GM23338 (cell line): ENCODE measurements at regions not wholly inside any gene's neighbourhood (a gene's known extent, or its start where the extent isn't known, plus 50 kb on each side); places are given as distances from the start of the nearest gene placed in this dataset.

ENCODE experiments used
- ATAC-seq: fragments of 200-7000 bp; cut with Tn5 transposase; 3 replicates; pipeline ENCODE4 v1.9.1; 2020
- DNase-seq: peaks from one replicate; pipeline ENCODE4 v3.0.0-alpha.2; 2015; ENCODE audit warnings: low spot score
- H2AFZ ChIP-seq: fragments of 200-600 bp; sonication (generic); 2 replicates; pipeline ENCODE4 v1.8.0; 2016; ENCODE audit warnings: antibody characterized with exemption, mild to moderate bottlenecking, moderate library complexity
- H3F3A ChIP-seq: fragments of 200-600 bp; sonication (generic); replicated peaks from 2 replicates; pipeline ENCODE4 v1.8.0; 2017; ENCODE audit warnings: antibody characterized with exemption, mixed run types, low read depth
- H3K27ac ChIP-seq: fragments of 200-600 bp; sonication (generic); 2 replicates; pipeline ENCODE4 v1.6.1; 2016; ENCODE audit warnings: low read depth
- H3K27me3 ChIP-seq: fragments of 200-600 bp; sonication (generic); 2 replicates; pipeline ENCODE4 v1.8.0; 2016; ENCODE audit warnings: mild to moderate bottlenecking, mixed run types, moderate library complexity; ENCODE audit not compliant: insufficient read depth
- H3K36me3 ChIP-seq: fragments of 200-600 bp; sonication (generic); 2 replicates; pipeline ENCODE4 v1.8.0; 2016; ENCODE audit warnings: mild to moderate bottlenecking; ENCODE audit not compliant: insufficient read depth
- H3K4me1 ChIP-seq: fragments of 200-600 bp; sonication (generic); 2 replicates; pipeline ENCODE4 v1.8.0; 2016; ENCODE audit warnings: mild to moderate bottlenecking, moderate library complexity; ENCODE audit not compliant: insufficient read depth
- H3K4me2 ChIP-seq: fragments of 200-600 bp; sonication (generic); 2 replicates; pipeline ENCODE4 v1.7.1; 2017; ENCODE audit warnings: mixed run types
- H3K4me3 ChIP-seq: fragments of 200-600 bp; sonication (generic); 2 replicates; pipeline ENCODE4 v1.6.1; 2016; ENCODE audit warnings: mixed run types
- H3K79me2 ChIP-seq: fragments of 200-600 bp; sonication (generic); replicated peaks from 2 replicates; pipeline ENCODE4 v1.8.0; 2017; ENCODE audit warnings: mild to moderate bottlenecking; ENCODE audit not compliant: insufficient read depth
- H3K9me2 ChIP-seq: fragments of 200-600 bp; sonication (generic); 2 replicates; pipeline ENCODE4 v1.8.0; 2017; ENCODE audit not compliant: insufficient read depth
- H4K20me1 ChIP-seq: fragments of 200-600 bp; sonication (generic); replicated peaks from 2 replicates; pipeline ENCODE4 v1.8.0; 2017; ENCODE audit warnings: mild to moderate bottlenecking; ENCODE audit not compliant: insufficient read depth
- H3K27ac Mint-ChIP-seq: 2 replicates; pipeline ENCODE4 v1.8.0; 2020; ENCODE audit warnings: inconsistent platforms, mild to moderate bottlenecking, moderate library complexity, mixed read lengths
- H3K27me3 Mint-ChIP-seq: 3 replicates; pipeline ENCODE4 v1.8.0; 2022; ENCODE audit warnings: low read depth, mild to moderate bottlenecking, moderate library complexity, mixed read lengths, inconsistent platforms; ENCODE audit not compliant: insufficient read depth, poor library complexity
- H3K36me3 Mint-ChIP-seq: 3 replicates; pipeline ENCODE4 v1.8.0; 2021; ENCODE audit warnings: low read depth, mild to moderate bottlenecking, inconsistent platforms, moderate library complexity, mixed read lengths
- H3K4me1 Mint-ChIP-seq: 3 replicates; pipeline ENCODE4 v1.8.0; 2020; ENCODE audit warnings: mild to moderate bottlenecking, inconsistent platforms, mixed read lengths
- H3K4me3 Mint-ChIP-seq: 3 replicates; pipeline ENCODE4 v1.8.0; 2021; ENCODE audit warnings: moderate library complexity, mild to moderate bottlenecking, inconsistent platforms, mixed read lengths
- H3K9me3 Mint-ChIP-seq: 3 replicates; pipeline ENCODE4 v1.8.0; 2020; ENCODE audit warnings: moderate library complexity, mild to moderate bottlenecking, inconsistent platforms, mixed read lengths
- CREB1 ChIP-seq: fragments of 250-450 bp; sonication (Bioruptor Pico); IDR thresholded peaks from 2 replicates; pipeline ENCODE4 v1.5.0; 2020; ENCODE audit warnings: low read depth, mild to moderate bottlenecking, moderate library complexity
- EZH2 ChIP-seq: fragments of 200-600 bp; sonication (generic); IDR thresholded peaks from one replicate; pipeline ENCODE4 v1.8.0; 2017; ENCODE audit warnings: antibody characterized with exemption, mild to moderate bottlenecking, low read depth; ENCODE audit not compliant: unreplicated experiment
- STAT1 ChIP-seq: IDR thresholded peaks from one replicate; pipeline ENCODE4 v1.6.1; 2016; ENCODE audit warnings: antibody characterized with exemption; ENCODE audit not compliant: unreplicated experiment
- ZNF114 ChIP-seq: fragments of 250-450 bp; sonication (Bioruptor Pico); IDR thresholded peaks from 2 replicates; pipeline ENCODE4 v1.5.0; 2020; ENCODE audit warnings: mild to moderate bottlenecking, moderate library complexity
- ZNF331 ChIP-seq: fragments of 250-450 bp; sonication (Bioruptor Pico); IDR thresholded peaks from 2 replicates; pipeline ENCODE4 v1.5.0; 2020; ENCODE audit warnings: low read depth, mild to moderate bottlenecking, moderate library complexity
- TF ChIP-seq, protein P1 (sequence below), 2 experiments: fragments of 200-600 bp in 1 of 2; sonication (generic) in 1 of 2; conservative IDR thresholded peaks; 2 replicates each; pipeline versions ENCODE4 v1.5.1 to v1.6.1; 2016 to 2017; ENCODE audit warnings: antibody characterized with exemption in 2 of 2, low read depth in 2 of 2, mild to moderate bottlenecking in 2 of 2, moderate library complexity in 1 of 2
- TF ChIP-seq, protein P2 (sequence below): IDR thresholded peaks from one replicate; pipeline ENCODE4 v1.6.1; 2018; ENCODE audit warnings: antibody characterized with exemption; ENCODE audit not compliant: unreplicated experiment
- TF ChIP-seq, protein P3 (sequence below): IDR thresholded peaks from 2 replicates; pipeline ENCODE4 v1.6.1; 2016; ENCODE audit warnings: antibody characterized with exemption

GRCh38 chr18:51543658-51544155 lies 346.2 kb upstream of the MEX3C start:
- Histone ChIP-seq H3K27ac (no peak overlapping the region), H3K36me3 (no peaks in the 10 kb centered on the region), H3K4me3 (no peak overlapping the region), H3K9me2 (peaks cover 2% of the 10 kb centered on the region; the same call in 1 of the 2 replicates), H3K79me2 (no peaks in the 10 kb centered on the region), H3K27me3 (no peaks in the 10 kb centered on the region), H4K20me1 (no peaks in the 10 kb centered on the region), H3K4me2 (no peak overlapping the region), H2AFZ (no peak overlapping the region), H3K4me1 (no peaks in the 10 kb centered on the region), H3F3A (no peaks in the 10 kb centered on the region)
- H3K27ac Mint-ChIP-seq = no peak overlapping the region
- no peak for DNase-seq
- ATAC-seq = no peak
- H3K36me3 Mint-ChIP-seq = no peaks in the 10 kb centered on the region
- no peaks in the 10 kb centered on the region for H3K27me3 Mint-ChIP-seq
- no peaks in the 10 kb centered on the region for H3K4me1 Mint-ChIP-seq
- TF ChIP-seq, protein P1, sequence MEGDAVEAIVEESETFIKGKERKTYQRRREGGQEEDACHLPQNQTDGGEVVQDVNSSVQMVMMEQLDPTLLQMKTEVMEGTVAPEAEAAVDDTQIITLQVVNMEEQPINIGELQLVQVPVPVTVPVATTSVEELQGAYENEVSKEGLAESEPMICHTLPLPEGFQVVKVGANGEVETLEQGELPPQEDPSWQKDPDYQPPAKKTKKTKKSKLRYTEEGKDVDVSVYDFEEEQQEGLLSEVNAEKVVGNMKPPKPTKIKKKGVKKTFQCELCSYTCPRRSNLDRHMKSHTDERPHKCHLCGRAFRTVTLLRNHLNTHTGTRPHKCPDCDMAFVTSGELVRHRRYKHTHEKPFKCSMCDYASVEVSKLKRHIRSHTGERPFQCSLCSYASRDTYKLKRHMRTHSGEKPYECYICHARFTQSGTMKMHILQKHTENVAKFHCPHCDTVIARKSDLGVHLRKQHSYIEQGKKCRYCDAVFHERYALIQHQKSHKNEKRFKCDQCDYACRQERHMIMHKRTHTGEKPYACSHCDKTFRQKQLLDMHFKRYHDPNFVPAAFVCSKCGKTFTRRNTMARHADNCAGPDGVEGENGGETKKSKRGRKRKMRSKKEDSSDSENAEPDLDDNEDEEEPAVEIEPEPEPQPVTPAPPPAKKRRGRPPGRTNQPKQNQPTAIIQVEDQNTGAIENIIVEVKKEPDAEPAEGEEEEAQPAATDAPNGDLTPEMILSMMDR (conservative IDR thresholded peaks at IDR 0.05; ENCODE audit: low read depth in 2 of 2) = no peak
- H3K4me3 Mint-ChIP-seq = no peak overlapping the region
- H3K9me3 Mint-ChIP-seq = no peaks in the 10 kb centered on the region; the same call in 2 of the 3 replicates

- H3K4me1 ChIP-seq = no peaks in the 10 kb centered on the region
- Mint-ChIP-seq H3K9me3 (no peaks in the 10 kb centered on the region; the same call in 2 of the 3 replicates), H3K36me3 (no peaks in the 10 kb centered on the region), H3K4me1 (no peaks in the 10 kb centered on the region), H3K27ac (no peak overlapping the region), H3K4me3 (no peak overlapping the region), H3K27me3 (no peaks in the 10 kb centered on the region)
- H4K20me1 ChIP-seq = no peaks in the 10 kb centered on the region
- no peak overlapping the region for H3K4me2 ChIP-seq
- DNase-seq = no peak
- ATAC-seq = no peak
- TF ChIP-seq EZH2 = no peak
- no peak for TF ChIP-seq ZNF331 (CRISPR knock-in tag)
- peaks cover 2% of the 10 kb centered on the region; the same call in 1 of the 2 replicates for H3K9me2 ChIP-seq
- no peak overlapping the region for H2AFZ ChIP-seq
- no peaks in the 10 kb centered on the region for H3K79me2 ChIP-seq
- H3K4me3 ChIP-seq = no peak overlapping the region
- H3K36me3 ChIP-seq = no peaks in the 10 kb centered on the region
- no peaks in the 10 kb centered on the region for H3F3A ChIP-seq
- no peak overlapping the region for H3K27ac ChIP-seq
- H3K27me3 ChIP-seq = no peaks in the 10 kb centered on the region
Observed at GRCh38 chr18:51545446-51545845, 348.0 kb upstream of the MEX3C start.

DNA sequence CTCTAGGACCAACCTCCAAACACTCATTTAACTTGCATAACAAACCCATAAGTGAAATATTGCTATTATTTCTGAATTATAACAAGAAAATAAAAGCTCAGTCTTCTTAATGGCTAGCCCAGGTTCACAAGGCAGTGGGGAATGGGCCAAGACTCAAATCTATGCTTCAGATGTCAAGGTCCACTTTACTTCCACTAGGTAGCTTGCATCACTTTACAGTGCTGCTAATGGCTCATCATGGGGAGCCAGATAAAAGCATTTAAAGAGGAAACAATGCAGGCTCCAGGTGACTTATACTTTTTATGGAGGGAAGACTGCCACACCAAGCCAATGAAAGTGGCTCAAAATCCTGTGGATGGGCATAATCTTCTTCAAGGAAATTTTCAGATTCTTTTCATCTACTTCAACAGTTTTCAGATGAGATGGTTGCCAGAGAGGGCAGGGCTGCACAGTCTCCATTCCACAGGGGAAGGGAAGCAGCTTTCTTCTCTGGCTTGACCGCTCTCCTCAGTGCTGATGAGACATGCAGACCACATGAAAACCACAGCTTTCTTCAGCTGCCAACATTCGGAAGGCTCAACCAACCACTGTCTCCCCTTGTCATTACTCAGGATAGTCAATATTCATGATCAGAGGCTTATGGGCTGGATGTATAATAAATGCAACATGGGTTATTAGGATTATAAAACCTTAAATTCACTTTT lies 361.9 kb upstream of the MEX3C start:
- peaks cover 6% of the 10 kb centered on the region for H3K27me3 Mint-ChIP-seq
- H3K4me2 ChIP-seq = no peak overlapping the region
- H3K9me3 Mint-ChIP-seq = no peaks in the 10 kb centered on the region
- no peak for TF ChIP-seq ZNF114 (CRISPR knock-in tag)
- TF ChIP-seq STAT1 = no peak
- TF ChIP-seq EZH2 = no peak
- TF ChIP-seq, protein P2, sequence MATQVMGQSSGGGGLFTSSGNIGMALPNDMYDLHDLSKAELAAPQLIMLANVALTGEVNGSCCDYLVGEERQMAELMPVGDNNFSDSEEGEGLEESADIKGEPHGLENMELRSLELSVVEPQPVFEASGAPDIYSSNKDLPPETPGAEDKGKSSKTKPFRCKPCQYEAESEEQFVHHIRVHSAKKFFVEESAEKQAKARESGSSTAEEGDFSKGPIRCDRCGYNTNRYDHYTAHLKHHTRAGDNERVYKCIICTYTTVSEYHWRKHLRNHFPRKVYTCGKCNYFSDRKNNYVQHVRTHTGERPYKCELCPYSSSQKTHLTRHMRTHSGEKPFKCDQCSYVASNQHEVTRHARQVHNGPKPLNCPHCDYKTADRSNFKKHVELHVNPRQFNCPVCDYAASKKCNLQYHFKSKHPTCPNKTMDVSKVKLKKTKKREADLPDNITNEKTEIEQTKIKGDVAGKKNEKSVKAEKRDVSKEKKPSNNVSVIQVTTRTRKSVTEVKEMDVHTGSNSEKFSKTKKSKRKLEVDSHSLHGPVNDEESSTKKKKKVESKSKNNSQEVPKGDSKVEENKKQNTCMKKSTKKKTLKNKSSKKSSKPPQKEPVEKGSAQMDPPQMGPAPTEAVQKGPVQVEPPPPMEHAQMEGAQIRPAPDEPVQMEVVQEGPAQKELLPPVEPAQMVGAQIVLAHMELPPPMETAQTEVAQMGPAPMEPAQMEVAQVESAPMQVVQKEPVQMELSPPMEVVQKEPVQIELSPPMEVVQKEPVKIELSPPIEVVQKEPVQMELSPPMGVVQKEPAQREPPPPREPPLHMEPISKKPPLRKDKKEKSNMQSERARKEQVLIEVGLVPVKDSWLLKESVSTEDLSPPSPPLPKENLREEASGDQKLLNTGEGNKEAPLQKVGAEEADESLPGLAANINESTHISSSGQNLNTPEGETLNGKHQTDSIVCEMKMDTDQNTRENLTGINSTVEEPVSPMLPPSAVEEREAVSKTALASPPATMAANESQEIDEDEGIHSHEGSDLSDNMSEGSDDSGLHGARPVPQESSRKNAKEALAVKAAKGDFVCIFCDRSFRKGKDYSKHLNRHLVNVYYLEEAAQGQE = no peak
- TF ChIP-seq, protein P3, sequence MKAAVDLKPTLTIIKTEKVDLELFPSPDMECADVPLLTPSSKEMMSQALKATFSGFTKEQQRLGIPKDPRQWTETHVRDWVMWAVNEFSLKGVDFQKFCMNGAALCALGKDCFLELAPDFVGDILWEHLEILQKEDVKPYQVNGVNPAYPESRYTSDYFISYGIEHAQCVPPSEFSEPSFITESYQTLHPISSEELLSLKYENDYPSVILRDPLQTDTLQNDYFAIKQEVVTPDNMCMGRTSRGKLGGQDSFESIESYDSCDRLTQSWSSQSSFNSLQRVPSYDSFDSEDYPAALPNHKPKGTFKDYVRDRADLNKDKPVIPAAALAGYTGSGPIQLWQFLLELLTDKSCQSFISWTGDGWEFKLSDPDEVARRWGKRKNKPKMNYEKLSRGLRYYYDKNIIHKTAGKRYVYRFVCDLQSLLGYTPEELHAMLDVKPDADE = no peak
- no peak for TF ChIP-seq CREB1

More for the DNA sequence above, 361.9 kb upstream of the MEX3C start:
- H3K4me1 Mint-ChIP-seq = peaks cover 4% of the 10 kb centered on the region; the same call in 1 of the 3 replicates
- H3K36me3 Mint-ChIP-seq = no peaks in the 10 kb centered on the region
- Histone ChIP-seq H3K27me3 (no peaks in the 10 kb centered on the region), H3K79me2 (no peaks in the 10 kb centered on the region), H3K36me3 (no peaks in the 10 kb centered on the region), H2AFZ (no peak overlapping the region), H3K9me2 (no peaks in the 10 kb centered on the region), H3K27ac (no peak overlapping the region), H4K20me1 (no peaks in the 10 kb centered on the region), H3K4me3 (no peak overlapping the region), H3F3A (no peaks in the 10 kb centered on the region), H3K4me1 (no peaks in the 10 kb centered on the region)
- H3K4me3 Mint-ChIP-seq = no peak overlapping the region
- DNase-seq (no peak), ATAC-seq (no peak)
- no peak overlapping the region for H3K27ac Mint-ChIP-seq
